ENCODE measurements at regions not wholly inside any gene's neighbourhood (a gene's known extent, or its start where the extent isn't known, plus 50 kb on each side); places are given as distances from the start of the nearest gene placed in this dataset.

DNA sequence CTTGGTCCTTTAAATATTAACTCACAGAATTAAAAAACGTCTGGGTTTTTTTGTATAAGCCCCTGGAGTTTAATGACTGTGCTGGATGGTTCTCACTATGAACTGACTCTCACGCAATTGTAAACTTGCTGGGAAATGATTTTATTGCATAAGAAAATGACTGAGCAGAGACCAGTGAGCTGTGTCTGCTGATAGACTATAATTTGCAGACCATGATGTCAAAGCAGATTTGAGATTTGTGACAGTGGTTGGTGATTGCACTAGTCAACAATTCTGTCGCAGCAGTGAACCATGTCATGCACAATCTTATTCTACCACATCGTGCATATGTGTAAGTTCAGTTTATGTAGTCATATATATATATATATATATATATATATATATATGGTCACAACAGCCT lies 85.7 kb upstream of the C9orf72 start:
- no peak overlapping the region for H3K27ac Mint-ChIP-seq
- no peaks in the 10 kb centered on the region for H3K36me3 Mint-ChIP-seq (ENCODE audit: low read depth)
- H3K9me3 Mint-ChIP-seq, result no peaks in the 10 kb centered on the region
- H3K27me3 Mint-ChIP-seq (ENCODE audit: low read depth), result no peaks in the 10 kb centered on the region
- DNase-seq (ENCODE audit: low spot score), result no peak
- H3K4me1 Mint-ChIP-seq (ENCODE audit: low read depth), result no peaks in the 10 kb centered on the region
- no peak overlapping the region for H3K4me3 Mint-ChIP-seq

- Mint-ChIP-seq H3K4me1 (ENCODE audit: low read depth) (no peaks in the 10 kb centered on the region), H3K27me3 (ENCODE audit: low read depth) (no peaks in the 10 kb centered on the region), H3K36me3 (ENCODE audit: low read depth) (no peaks in the 10 kb centered on the region), H3K4me3 (no peak overlapping the region), H3K27ac (no peak overlapping the region), H3K9me3 (no peaks in the 10 kb centered on the region)
- DNase-seq (ENCODE audit: low spot score), result no peak
These were observed 86.3 kb upstream of the C9orf72 start for GRCh38 chr9:27659571-27659970.

- no peak overlapping the region for H3K4me3 Mint-ChIP-seq
- no peak for DNase-seq (ENCODE audit: low spot score)
- no peaks in the 10 kb centered on the region for H3K9me3 Mint-ChIP-seq
- no peaks in the 10 kb centered on the region for H3K4me1 Mint-ChIP-seq (ENCODE audit: low read depth)
- H3K27me3 Mint-ChIP-seq (ENCODE audit: low read depth), result no peaks in the 10 kb centered on the region
- no peak overlapping the region for H3K27ac Mint-ChIP-seq
- H3K36me3 Mint-ChIP-seq (ENCODE audit: low read depth), result no peaks in the 10 kb centered on the region
These were observed 86.9 kb upstream of the C9orf72 start for GRCh38 chr9:27660148-27660547.

DNA sequence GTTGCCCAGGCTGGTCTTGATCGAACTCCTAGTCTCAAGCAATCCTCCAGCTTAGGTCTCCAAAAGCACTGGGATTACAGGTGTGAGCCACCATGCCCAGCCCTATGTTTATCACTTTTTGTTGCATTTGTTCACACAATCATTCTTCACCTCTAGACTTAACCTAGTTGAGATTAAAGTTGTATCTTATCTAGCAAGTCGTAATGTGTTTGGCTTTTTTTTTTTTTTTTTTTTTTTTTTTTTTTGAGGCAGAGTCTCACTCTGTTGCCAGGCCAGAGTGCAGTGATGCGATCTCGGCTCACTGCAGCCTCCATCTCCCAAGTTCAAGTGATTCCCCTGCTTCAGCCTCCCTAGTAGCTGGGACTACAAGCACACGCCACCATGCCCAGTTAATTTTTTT lies 90.2 kb upstream of the C9orf72 start:
- no peak overlapping the region for H3K4me3 Mint-ChIP-seq
- H3K4me1 Mint-ChIP-seq (ENCODE audit: low read depth), result no peaks in the 10 kb centered on the region
- no peaks in the 10 kb centered on the region for H3K9me3 Mint-ChIP-seq
- DNase-seq (ENCODE audit: low spot score), result no peak
- H3K27ac Mint-ChIP-seq, result no peak overlapping the region
- H3K27me3 Mint-ChIP-seq (ENCODE audit: low read depth), result no peaks in the 10 kb centered on the region
- no peaks in the 10 kb centered on the region for H3K36me3 Mint-ChIP-seq (ENCODE audit: low read depth)

DNA sequence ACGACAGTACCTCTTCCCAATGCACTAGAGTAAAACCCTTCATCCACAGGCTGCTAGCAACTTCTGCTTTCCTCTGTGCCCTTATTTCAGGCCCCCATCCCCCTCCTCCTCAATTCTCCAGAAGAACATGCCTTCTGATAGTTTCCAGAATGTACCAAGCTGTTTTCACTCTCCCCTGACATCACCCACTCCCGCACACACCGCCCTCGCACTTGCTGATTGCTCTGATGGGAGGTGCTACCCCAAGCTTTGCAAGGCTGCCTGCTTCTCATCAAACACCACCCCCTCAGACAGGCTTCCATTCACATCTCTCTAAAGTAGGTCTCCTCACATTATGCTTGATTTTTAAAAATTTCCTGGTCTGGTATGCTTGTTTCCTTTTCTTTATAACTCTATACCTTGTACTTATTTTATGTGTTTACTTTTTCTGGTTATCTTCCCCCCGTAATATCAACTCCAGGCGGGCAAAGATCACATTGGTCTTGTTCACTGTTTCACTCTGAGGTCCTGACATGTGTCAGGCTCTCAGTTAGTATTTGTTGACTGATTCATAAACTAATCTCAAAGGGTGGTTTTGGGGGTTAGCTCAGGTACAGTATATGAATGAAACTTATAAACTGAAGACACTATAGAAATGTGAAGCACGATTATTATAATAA lies 91.0 kb upstream of the C9orf72 start:
- no peaks in the 10 kb centered on the region for H3K36me3 Mint-ChIP-seq (ENCODE audit: low read depth)
- no peak overlapping the region for H3K27ac Mint-ChIP-seq
- no peak for DNase-seq (ENCODE audit: low spot score)
- no peak overlapping the region for H3K4me3 Mint-ChIP-seq
- H3K4me1 Mint-ChIP-seq (ENCODE audit: low read depth), result no peaks in the 10 kb centered on the region
- no peaks in the 10 kb centered on the region for H3K9me3 Mint-ChIP-seq
- H3K27me3 Mint-ChIP-seq (ENCODE audit: low read depth), result no peaks in the 10 kb centered on the region

DNA sequence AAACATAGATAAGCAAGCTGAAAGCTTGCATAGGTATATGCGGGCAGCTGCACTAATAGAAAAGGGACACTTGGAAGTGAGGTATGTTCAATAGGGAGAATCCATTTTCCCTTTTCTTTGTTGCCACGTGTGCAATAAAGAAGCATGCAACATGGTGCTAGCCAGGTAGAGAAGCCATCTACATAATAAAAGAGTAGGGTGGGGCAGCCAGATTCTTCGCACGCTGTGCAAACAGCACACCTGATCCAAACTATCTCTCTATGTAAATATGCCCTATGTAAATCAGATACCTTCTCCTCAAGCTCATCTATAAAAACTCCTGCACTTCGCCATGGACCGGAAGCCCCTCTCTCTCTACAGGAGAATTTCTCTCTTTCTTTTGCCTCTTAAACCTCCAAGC lies 91.9 kb upstream of the C9orf72 start:
- H3K27me3 Mint-ChIP-seq (ENCODE audit: low read depth), result no peaks in the 10 kb centered on the region
- H3K4me3 Mint-ChIP-seq, result no peak overlapping the region
- H3K9me3 Mint-ChIP-seq, result no peaks in the 10 kb centered on the region
- no peaks in the 10 kb centered on the region for H3K4me1 Mint-ChIP-seq (ENCODE audit: low read depth)
- H3K27ac Mint-ChIP-seq, result no peak overlapping the region
- no peak for DNase-seq (ENCODE audit: low spot score)
- H3K36me3 Mint-ChIP-seq (ENCODE audit: low read depth), result no peaks in the 10 kb centered on the region

DNA sequence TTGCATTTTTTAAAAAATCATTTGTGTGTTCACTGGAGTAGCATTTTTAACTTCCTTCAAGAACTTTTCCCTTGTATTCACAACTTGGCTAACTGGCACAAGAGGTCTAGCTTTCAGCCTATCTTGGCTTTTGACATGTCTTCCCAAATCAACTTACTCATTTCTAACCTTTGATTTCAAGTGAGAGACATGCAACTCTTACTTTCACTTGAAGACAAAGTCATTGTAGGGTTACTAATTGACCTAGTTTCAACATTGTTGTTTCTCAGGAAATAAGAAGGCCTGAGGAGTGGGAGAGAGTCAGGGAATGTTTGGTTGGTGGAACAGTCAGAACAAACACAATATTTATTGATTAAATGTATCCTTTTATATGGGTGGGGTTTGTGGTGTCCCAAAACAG lies 95.0 kb upstream of the C9orf72 start:
- H3K27me3 Mint-ChIP-seq (ENCODE audit: low read depth), result no peaks in the 10 kb centered on the region
- no peak overlapping the region for H3K27ac Mint-ChIP-seq
- H3K36me3 Mint-ChIP-seq (ENCODE audit: low read depth), result no peaks in the 10 kb centered on the region
- H3K4me1 Mint-ChIP-seq (ENCODE audit: low read depth), result peaks cover 1% of the 10 kb centered on the region
- no peak for DNase-seq (ENCODE audit: low spot score)
- no peak overlapping the region for H3K4me3 Mint-ChIP-seq
- no peaks in the 10 kb centered on the region for H3K9me3 Mint-ChIP-seq

GRCh38 chr9:27671636-27672035 lies 98.4 kb upstream of the C9orf72 start:
- H3K4me3 Mint-ChIP-seq, result no peak overlapping the region
- H3K27ac Mint-ChIP-seq, result no peak overlapping the region
- H3K27me3 Mint-ChIP-seq (ENCODE audit: low read depth), result peaks cover 2% of the 10 kb centered on the region
- no peaks in the 10 kb centered on the region for H3K36me3 Mint-ChIP-seq (ENCODE audit: low read depth)
- peaks cover 1% of the 10 kb centered on the region for H3K4me1 Mint-ChIP-seq (ENCODE audit: low read depth)
- H3K9me3 Mint-ChIP-seq, result no peaks in the 10 kb centered on the region
- no peak for DNase-seq (ENCODE audit: low spot score)

DNA sequence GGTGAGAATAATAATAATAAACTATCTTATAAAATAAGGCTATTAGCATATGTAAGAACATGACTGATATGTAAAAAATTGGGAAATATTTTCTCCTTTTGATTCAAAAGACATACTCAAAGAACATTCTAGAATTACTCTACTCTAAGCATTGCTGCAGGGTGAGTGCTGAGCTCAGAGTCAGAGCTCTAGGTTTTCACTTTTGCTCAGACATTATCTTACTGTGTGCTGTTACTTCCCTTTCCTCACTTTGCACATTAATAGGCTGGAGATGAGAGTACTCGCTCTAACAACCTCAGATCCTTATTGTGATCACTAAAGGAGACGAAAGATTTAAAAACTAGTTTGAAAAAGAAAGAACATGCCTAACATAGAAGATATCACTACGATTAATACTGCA lies 99.4 kb upstream of the C9orf72 start:
- Mint-ChIP-seq H3K9me3 (no peaks in the 10 kb centered on the region), H3K4me1 (ENCODE audit: low read depth) (peaks cover 1% of the 10 kb centered on the region), H3K27me3 (ENCODE audit: low read depth) (peaks cover 2% of the 10 kb centered on the region), H3K4me3 (no peak overlapping the region), H3K27ac (no peak overlapping the region), H3K36me3 (ENCODE audit: low read depth) (no peaks in the 10 kb centered on the region)
- no peak for DNase-seq (ENCODE audit: low spot score)

GRCh38 chr9:27673641-27674040 lies 100.4 kb upstream of the C9orf72 start:
- H3K36me3 Mint-ChIP-seq (ENCODE audit: low read depth), result no peaks in the 10 kb centered on the region
- no peak overlapping the region for H3K27ac Mint-ChIP-seq

GRCh38 chr9:27675354-27675753 lies 102.1 kb upstream of the C9orf72 start:
- no peak overlapping the region for H3K27ac Mint-ChIP-seq
- DNase-seq (ENCODE audit: low spot score), result no peak

More at GRCh38 chr9:27673641-27674040, 100.4 kb upstream of the C9orf72 start:
- Mint-ChIP-seq H3K9me3 (no peaks in the 10 kb centered on the region), H3K4me3 (no peak overlapping the region), H3K4me1 (ENCODE audit: low read depth) (peaks cover 1% of the 10 kb centered on the region), H3K27me3 (ENCODE audit: low read depth) (peaks cover 2% of the 10 kb centered on the region)
- DNase-seq (ENCODE audit: low spot score), result no peak

DNA sequence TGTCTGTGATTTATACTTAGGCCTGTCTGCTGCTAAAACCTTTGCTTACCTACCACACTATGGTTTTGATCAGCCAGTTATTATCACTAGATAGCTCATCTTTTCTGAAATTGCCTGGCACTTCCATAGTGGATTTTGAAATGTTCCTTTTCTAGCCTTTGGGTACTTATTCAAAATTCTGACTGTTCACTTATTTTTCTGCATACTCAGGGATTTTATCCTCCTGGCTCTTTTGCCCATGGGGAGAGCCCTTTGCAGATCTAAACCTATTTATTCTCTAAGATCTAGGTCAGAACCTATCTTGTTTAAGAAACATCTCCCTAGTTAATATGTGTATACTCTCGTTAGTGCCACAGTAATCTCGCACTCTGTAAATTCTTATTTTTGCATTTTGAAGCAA lies 103.5 kb upstream of the C9orf72 start:
- Mint-ChIP-seq H3K27me3 (ENCODE audit: low read depth) (peaks cover 2% of the 10 kb centered on the region), H3K27ac (no peak overlapping the region), H3K4me3 (no peak overlapping the region), H3K4me1 (ENCODE audit: low read depth) (peaks cover 1% of the 10 kb centered on the region), H3K9me3 (no peaks in the 10 kb centered on the region), H3K36me3 (ENCODE audit: low read depth) (no peaks in the 10 kb centered on the region)
- no peak for DNase-seq (ENCODE audit: low spot score)

More at GRCh38 chr9:27675354-27675753, 102.1 kb upstream of the C9orf72 start:
- H3K9me3 Mint-ChIP-seq, result no peaks in the 10 kb centered on the region
- peaks cover 1% of the 10 kb centered on the region for H3K4me1 Mint-ChIP-seq (ENCODE audit: low read depth)
- no peaks in the 10 kb centered on the region for H3K36me3 Mint-ChIP-seq (ENCODE audit: low read depth)
- no peak overlapping the region for H3K4me3 Mint-ChIP-seq
- H3K27me3 Mint-ChIP-seq (ENCODE audit: low read depth), result peaks cover 2% of the 10 kb centered on the region

DNA sequence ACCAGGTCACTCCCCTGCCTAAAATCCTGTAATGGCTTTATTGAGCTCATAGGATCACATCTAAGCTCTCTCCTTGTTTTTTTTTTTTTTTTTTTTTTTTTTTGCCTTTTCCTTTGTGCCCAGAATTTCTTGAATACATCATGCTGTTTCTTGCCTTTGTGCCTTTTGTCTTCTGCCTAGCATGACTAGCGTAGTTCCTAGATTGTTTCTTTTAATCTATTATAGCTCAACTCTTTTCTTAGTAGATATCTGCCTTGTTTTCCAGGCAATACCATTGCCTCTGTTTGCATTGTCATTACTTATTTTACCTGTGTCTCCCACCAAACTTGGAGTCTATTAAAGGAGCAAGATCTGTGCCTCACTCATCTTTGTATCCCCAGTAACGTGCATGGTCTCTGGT lies 106.1 kb upstream of the C9orf72 start:
- Mint-ChIP-seq H3K9me3 (no peaks in the 10 kb centered on the region), H3K27ac (no peak overlapping the region), H3K36me3 (ENCODE audit: low read depth) (no peaks in the 10 kb centered on the region), H3K4me1 (ENCODE audit: low read depth) (no peaks in the 10 kb centered on the region), H3K27me3 (ENCODE audit: low read depth) (no peaks in the 10 kb centered on the region), H3K4me3 (no peak overlapping the region)
- no peak for DNase-seq (ENCODE audit: low spot score)

GRCh38 chr9:27683181-27683580 lies 109.9 kb upstream of the C9orf72 start:
- H3K36me3 Mint-ChIP-seq (ENCODE audit: low read depth), result no peaks in the 10 kb centered on the region
- peaks cover 2% of the 10 kb centered on the region for H3K4me1 Mint-ChIP-seq (ENCODE audit: low read depth)
- H3K27ac Mint-ChIP-seq, result no peak overlapping the region
- H3K4me3 Mint-ChIP-seq, result no peak overlapping the region
- no peaks in the 10 kb centered on the region for H3K9me3 Mint-ChIP-seq
- peaks cover 4% of the 10 kb centered on the region for H3K27me3 Mint-ChIP-seq (ENCODE audit: low read depth)
- no peak for DNase-seq (ENCODE audit: low spot score)

- Mint-ChIP-seq H3K27ac (no peak overlapping the region), H3K9me3 (no peaks in the 10 kb centered on the region)
These were observed 115.7 kb upstream of the C9orf72 start for GRCh38 chr9:27688954-27689353.

More at GRCh38 chr9:27688954-27689353, 115.7 kb upstream of the C9orf72 start:
- peaks cover 3% of the 10 kb centered on the region for H3K4me1 Mint-ChIP-seq (ENCODE audit: low read depth)
- H3K27me3 Mint-ChIP-seq (ENCODE audit: low read depth), result peaks cover 4% of the 10 kb centered on the region
- no peak overlapping the region for H3K4me3 Mint-ChIP-seq
- no peaks in the 10 kb centered on the region for H3K36me3 Mint-ChIP-seq (ENCODE audit: low read depth)
- no peak for DNase-seq (ENCODE audit: low spot score)

Measured in T-helper 2 cell treated with Interferon-gamma antibody and Interleukin-4, amounts not matched to agents 5 μg/mL and 100 μg/mL, for 36 hours (primary cell).